ENCODE measurements at regions not wholly inside any gene's neighbourhood (a gene's known extent, or its start where the extent isn't known, plus 50 kb on each side); places are given as distances from the start of the nearest gene placed in this dataset.

DNA sequence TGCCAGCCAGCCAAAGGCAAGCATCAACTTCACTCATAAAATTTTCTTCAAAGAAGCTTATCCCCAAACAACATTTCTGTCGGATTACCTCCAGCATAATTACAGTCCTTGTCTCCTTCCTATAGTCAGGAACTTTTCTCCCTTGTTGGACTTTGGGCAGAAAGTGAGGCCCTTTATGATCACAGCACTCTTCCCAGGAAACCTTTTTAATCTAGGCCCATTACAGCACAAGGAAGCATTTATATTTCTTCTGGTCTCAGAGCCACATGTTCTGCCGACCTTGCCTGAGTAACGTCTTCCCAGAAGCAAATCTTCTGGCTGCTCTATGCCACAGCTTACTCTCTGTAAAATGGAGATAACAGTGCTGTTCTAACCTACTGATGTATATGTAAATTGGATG, 437.2 kb upstream of the SLC35B3 start:
- Histone ChIP-seq H2AK5ac (ENCODE audit: low read depth, low read length) (no peak overlapping the region), H3K9me1 (ENCODE audit: insufficient read depth, low read length) (no peaks in the 10 kb centered on the region), H3K18ac (ENCODE audit: low read depth, low read length) (no peak overlapping the region), H2BK5ac (ENCODE audit: low read depth, low read length, poor library complexity, severe bottlenecking) (no peak overlapping the region), H3K9me3 (ENCODE audit: control insufficient read depth, insufficient read depth, low read length) (peaks cover 18% of the 10 kb centered on the region), H3K23ac (ENCODE audit: low read depth, low read length) (no peak overlapping the region), H3K27me3 (ENCODE audit: control insufficient read depth, insufficient read depth, low read length) (no peaks in the 10 kb centered on the region), H3K56ac (ENCODE audit: extremely low read depth, insufficient read depth, low read length) (no peak overlapping the region), H2BK120ac (ENCODE audit: low read depth, low read length) (no peak overlapping the region), H3K4me3 (ENCODE audit: insufficient read depth, low read depth, low read length) (no peak overlapping the region), H4K5ac (ENCODE audit: low read depth, low read length) (no peak overlapping the region), H2BK15ac (ENCODE audit: low read depth, low read length) (no peak overlapping the region), H3K79me1 (ENCODE audit: low read depth in 1 of 2, low read length in 2 of 2) (no peaks in the 10 kb centered on the region), H4K91ac (ENCODE audit: insufficient read depth, low read depth, low read length) (no peak overlapping the region), H2BK20ac (ENCODE audit: low read depth, low read length) (no peak overlapping the region), H3K36me3 (ENCODE audit: control insufficient read depth, insufficient read depth, low read length) (no peaks in the 10 kb centered on the region), H3K27ac (ENCODE audit: insufficient read depth, low read length) (no peak overlapping the region), H2AK9ac (replicated peaks; ENCODE audit: low read depth, low read length, poor library complexity) (no peak overlapping the region), H4K20me1 (ENCODE audit: insufficient read depth, low read length) (no peaks in the 10 kb centered on the region), H4K8ac (ENCODE audit: low read depth in 2 of 2, low read length in 2 of 2) (no peak overlapping the region), H3K4ac (ENCODE audit: low read depth, low read length) (no peak overlapping the region), H3K14ac (replicated peaks; ENCODE audit: low read depth, low read length) (no peak overlapping the region), H2AFZ (replicated peaks; ENCODE audit: low read length, poor library complexity) (no peak overlapping the region), H3K4me2 (ENCODE audit: low read depth, low read length) (no peak overlapping the region), H3K9ac (ENCODE audit: low read depth, low read length) (no peak overlapping the region), H3K4me1 (ENCODE audit: control insufficient read depth, insufficient read depth, low read length) (no peaks in the 10 kb centered on the region)
- intact Hi-C loops (cut with micrococcal nuclease) (no loop called here), dilution Hi-C loops (cut with HindIII; ENCODE audit: low sequenced_read_pairs, unreplicated experiment) (no loop called here), in situ Hi-C loops (cut with MboI; ENCODE audit: low sequenced_read_pairs) (no loop called here)
- POLR2A ChIA-PET (ENCODE audit: unreplicated experiment): no interaction called here
- WGBS, 2 experiments (ENCODE audit: extremely low coverage in 2 of 2, insufficient read length in 1 of 2): no CpG with 5 or more reads among the region's 3 CpGs
- ATAC-seq (ENCODE audit: low read depth) (no peak), DNase-seq (no peak)
- TF ChIP-seq RAD21 (IDR thresholded peaks at IDR 0.05; ENCODE audit: low read length) (no peak), FOS (IDR thresholded peaks at IDR 0.05; ENCODE audit: low read depth, low read length) (no peak), BHLHE40 (IDR thresholded peaks at IDR 0.05; ENCODE audit: low read depth, low read length) (no peak), RCOR1 (IDR thresholded peaks at IDR 0.05; ENCODE audit: insufficient replicate concordance, low read length) (no peak), MAZ (IDR thresholded peaks at IDR 0.05; ENCODE audit: borderline replicate concordance, low read depth, low read length) (no peak), SMC3 (IDR thresholded peaks at IDR 0.05; ENCODE audit: low read depth, low read length) (no peak), POLR2A (IDR thresholded peaks at IDR 0.05; ENCODE audit: low read depth, low read length) (no peak), NFE2L2 (IDR thresholded peaks at IDR 0.05; ENCODE audit: low read depth, low read length) (no peak), CEBPB (IDR thresholded peaks at IDR 0.05; ENCODE audit: low read depth, low read length) (no peak), MAFK (IDR thresholded peaks at IDR 0.05; ENCODE audit: low read depth, low read length) (no peak)
- TF ChIP-seq, protein P1, sequence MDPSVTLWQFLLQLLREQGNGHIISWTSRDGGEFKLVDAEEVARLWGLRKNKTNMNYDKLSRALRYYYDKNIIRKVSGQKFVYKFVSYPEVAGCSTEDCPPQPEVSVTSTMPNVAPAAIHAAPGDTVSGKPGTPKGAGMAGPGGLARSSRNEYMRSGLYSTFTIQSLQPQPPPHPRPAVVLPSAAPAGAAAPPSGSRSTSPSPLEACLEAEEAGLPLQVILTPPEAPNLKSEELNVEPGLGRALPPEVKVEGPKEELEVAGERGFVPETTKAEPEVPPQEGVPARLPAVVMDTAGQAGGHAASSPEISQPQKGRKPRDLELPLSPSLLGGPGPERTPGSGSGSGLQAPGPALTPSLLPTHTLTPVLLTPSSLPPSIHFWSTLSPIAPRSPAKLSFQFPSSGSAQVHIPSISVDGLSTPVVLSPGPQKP (IDR thresholded peaks at IDR 0.05; ENCODE audit: borderline replicate concordance, low read depth, low read length): no peak
- no TSS peak for BruUV-seq (replicated peaks)
- CTCF ChIA-PET: no interaction called here
